ENCODE measurements at regions not wholly inside any gene's neighbourhood (a gene's known extent, or its start where the extent isn't known, plus 50 kb on each side); places are given as distances from the start of the nearest gene placed in this dataset.

DNA sequence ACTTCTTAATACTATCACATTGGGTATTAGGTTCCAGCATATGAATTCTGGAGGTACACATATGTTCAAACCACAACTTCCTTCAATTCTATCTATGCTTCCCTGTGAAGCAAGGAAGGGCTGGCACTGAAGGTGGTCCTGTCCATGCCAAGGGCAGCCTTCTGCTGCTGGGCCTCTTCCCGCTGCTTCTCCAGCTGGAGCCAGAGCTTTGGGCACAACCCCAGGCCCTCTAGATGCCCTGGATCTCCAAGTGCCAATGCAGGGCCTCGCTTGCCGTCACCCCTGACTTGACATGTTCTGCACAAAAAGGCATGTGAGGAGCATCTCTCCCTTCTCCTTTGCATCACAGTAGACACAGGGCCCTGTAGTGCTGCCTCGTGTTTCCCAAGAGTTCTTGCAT, 62.6 kb downstream of the STYXL2 start:
- Histone ChIP-seq H2AFZ (ENCODE audit: low read length) (no peak overlapping the region), H3K4me3 (ENCODE audit: low read length, poor library complexity, severe bottlenecking) (no peak overlapping the region), H3K9ac (ENCODE audit: low read depth, low read length, poor library complexity, severe bottlenecking) (no peak overlapping the region), H3K27me3 (ENCODE audit: insufficient read depth, low read length, poor library complexity, severe bottlenecking) (no peaks in the 10 kb centered on the region), H3K79me2 (ENCODE audit: insufficient read depth, low read length) (no peaks in the 10 kb centered on the region), H3K36me3 (ENCODE audit: insufficient read depth, low read length) (no peaks in the 10 kb centered on the region), H4K20me1 (ENCODE audit: insufficient read depth, low read length, poor library complexity, severe bottlenecking) (no peaks in the 10 kb centered on the region), H3K4me1 (ENCODE audit: insufficient read depth, low read length, poor library complexity, severe bottlenecking) (peaks cover 68% of the 10 kb centered on the region), H3K9me2 (replicated peaks; ENCODE audit: low read depth, low read length) (no peaks in the 10 kb centered on the region), H3K9me3 (ENCODE audit: insufficient read depth, low read depth, low read length) (no peaks in the 10 kb centered on the region), H3K4me2 (ENCODE audit: low read depth, low read length, poor library complexity, severe bottlenecking) (no peak overlapping the region), H3F3A (ENCODE audit: low read depth) (no peaks in the 10 kb centered on the region)
- TF ChIP-seq, protein P1, sequence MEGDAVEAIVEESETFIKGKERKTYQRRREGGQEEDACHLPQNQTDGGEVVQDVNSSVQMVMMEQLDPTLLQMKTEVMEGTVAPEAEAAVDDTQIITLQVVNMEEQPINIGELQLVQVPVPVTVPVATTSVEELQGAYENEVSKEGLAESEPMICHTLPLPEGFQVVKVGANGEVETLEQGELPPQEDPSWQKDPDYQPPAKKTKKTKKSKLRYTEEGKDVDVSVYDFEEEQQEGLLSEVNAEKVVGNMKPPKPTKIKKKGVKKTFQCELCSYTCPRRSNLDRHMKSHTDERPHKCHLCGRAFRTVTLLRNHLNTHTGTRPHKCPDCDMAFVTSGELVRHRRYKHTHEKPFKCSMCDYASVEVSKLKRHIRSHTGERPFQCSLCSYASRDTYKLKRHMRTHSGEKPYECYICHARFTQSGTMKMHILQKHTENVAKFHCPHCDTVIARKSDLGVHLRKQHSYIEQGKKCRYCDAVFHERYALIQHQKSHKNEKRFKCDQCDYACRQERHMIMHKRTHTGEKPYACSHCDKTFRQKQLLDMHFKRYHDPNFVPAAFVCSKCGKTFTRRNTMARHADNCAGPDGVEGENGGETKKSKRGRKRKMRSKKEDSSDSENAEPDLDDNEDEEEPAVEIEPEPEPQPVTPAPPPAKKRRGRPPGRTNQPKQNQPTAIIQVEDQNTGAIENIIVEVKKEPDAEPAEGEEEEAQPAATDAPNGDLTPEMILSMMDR (conservative IDR thresholded peaks at IDR 0.05; ENCODE audit: low read length), result no peak
- TF ChIP-seq EZH2phosphoT487 (IDR thresholded peaks at IDR 0.05; ENCODE audit: borderline replicate concordance), result no peak

GRCh38 chr1:167157114-167157513, 63.2 kb downstream of the STYXL2 start:
- Histone ChIP-seq H3K79me2 (ENCODE audit: insufficient read depth, low read length) (no peaks in the 10 kb centered on the region), H3K27me3 (ENCODE audit: insufficient read depth, low read length, poor library complexity, severe bottlenecking) (no peaks in the 10 kb centered on the region)

DNA sequence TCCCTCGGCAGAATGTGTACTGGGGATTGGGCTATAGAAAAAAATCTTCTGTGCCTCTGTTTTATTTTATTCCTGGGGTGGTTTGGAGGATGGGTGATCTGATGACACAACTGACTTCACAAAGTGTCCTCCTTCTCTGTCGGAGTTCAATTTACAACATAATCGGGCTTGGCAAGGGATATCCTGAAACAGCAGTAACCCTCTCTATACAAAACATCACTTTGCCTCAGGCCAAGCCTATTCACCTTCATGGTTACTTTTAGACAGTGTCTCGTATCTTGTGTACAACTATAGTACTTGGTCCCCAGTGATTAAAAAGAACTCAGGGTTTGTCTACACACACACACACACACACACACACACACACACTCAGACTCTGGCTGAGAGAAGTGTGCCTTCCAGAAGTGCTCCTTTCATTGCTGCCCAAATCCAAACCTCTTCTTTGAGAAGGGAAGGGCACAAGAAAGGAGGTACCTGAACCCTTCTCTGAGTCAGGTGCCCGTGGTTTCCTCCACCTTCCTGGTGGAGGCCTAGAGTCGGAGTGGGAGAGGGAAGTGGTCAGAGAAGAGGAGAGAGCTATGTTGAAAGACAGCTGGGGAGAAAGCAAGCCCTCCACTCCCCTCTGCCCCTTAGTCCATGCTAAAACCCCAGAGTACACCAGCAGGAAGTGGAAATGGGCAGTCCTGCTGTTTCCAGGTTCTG, 62.4 kb upstream of the POU2F1 start:
- Histone ChIP-seq H2AFZ (ENCODE audit: low read length) (peak overlapping the region; percentile 63), H3K4me3 (ENCODE audit: low read length, poor library complexity, severe bottlenecking) (no peak overlapping the region), H4K20me1 (ENCODE audit: insufficient read depth, low read length, poor library complexity, severe bottlenecking) (no peaks in the 10 kb centered on the region), H3K9me2 (replicated peaks; ENCODE audit: low read depth, low read length) (no peaks in the 10 kb centered on the region), H3F3A (ENCODE audit: low read depth) (peaks cover under 1% of the 10 kb centered on the region), H3K4me1 (ENCODE audit: insufficient read depth, low read length, poor library complexity, severe bottlenecking) (peaks cover 68% of the 10 kb centered on the region), H3K9ac (ENCODE audit: low read depth, low read length, poor library complexity, severe bottlenecking) (peak overlapping the region; percentile 38), H3K27me3 (ENCODE audit: insufficient read depth, low read length, poor library complexity, severe bottlenecking) (no peaks in the 10 kb centered on the region), H3K9me3 (ENCODE audit: insufficient read depth, low read depth, low read length) (no peaks in the 10 kb centered on the region), H3K79me2 (ENCODE audit: insufficient read depth, low read length) (no peaks in the 10 kb centered on the region), H3K36me3 (ENCODE audit: insufficient read depth, low read length) (no peaks in the 10 kb centered on the region), H3K4me2 (ENCODE audit: low read depth, low read length, poor library complexity, severe bottlenecking) (peak overlapping the region; percentile 47)
- no peak for TF ChIP-seq EZH2phosphoT487 (IDR thresholded peaks at IDR 0.05; ENCODE audit: borderline replicate concordance)
- TF ChIP-seq, protein P1 (conservative IDR thresholded peaks at IDR 0.05; ENCODE audit: low read length), result no peak

More at GRCh38 chr1:167157114-167157513, 63.2 kb downstream of the STYXL2 start:
- Histone ChIP-seq H3K9me3 (ENCODE audit: insufficient read depth, low read depth, low read length) (no peaks in the 10 kb centered on the region), H3F3A (ENCODE audit: low read depth) (no peaks in the 10 kb centered on the region), H3K36me3 (ENCODE audit: insufficient read depth, low read length) (no peaks in the 10 kb centered on the region), H3K4me2 (ENCODE audit: low read depth, low read length, poor library complexity, severe bottlenecking) (no peak overlapping the region), H3K9me2 (replicated peaks; ENCODE audit: low read depth, low read length) (no peaks in the 10 kb centered on the region), H2AFZ (ENCODE audit: low read length) (no peak overlapping the region), H4K20me1 (ENCODE audit: insufficient read depth, low read length, poor library complexity, severe bottlenecking) (no peaks in the 10 kb centered on the region), H3K4me1 (ENCODE audit: insufficient read depth, low read length, poor library complexity, severe bottlenecking) (peaks cover 68% of the 10 kb centered on the region), H3K4me3 (ENCODE audit: low read length, poor library complexity, severe bottlenecking) (no peak overlapping the region), H3K9ac (ENCODE audit: low read depth, low read length, poor library complexity, severe bottlenecking) (no peak overlapping the region)
- TF ChIP-seq, protein P1 (conservative IDR thresholded peaks at IDR 0.05; ENCODE audit: low read length), result no peak
- TF ChIP-seq EZH2phosphoT487 (IDR thresholded peaks at IDR 0.05; ENCODE audit: borderline replicate concordance), result no peak
